ENCODE measurements at regions not wholly inside any gene's neighbourhood (a gene's known extent, or its start where the extent isn't known, plus 50 kb on each side); places are given as distances from the start of the nearest gene placed in this dataset.

- no TSS peak for BruUV-seq (replicated peaks)
- Histone ChIP-seq H3K4me1 (no peaks in the 10 kb centered on the region), H3K4me3 (ENCODE audit: low read depth, low read length) (no peak overlapping the region), H3K36me3 (ENCODE audit: control insufficient read depth, insufficient read depth, low read length) (no peaks in the 10 kb centered on the region), H3K27me3 (replicated peaks; ENCODE audit: control insufficient read depth, insufficient read depth, low read length) (no peaks in the 10 kb centered on the region), H3K9me3 (no peaks in the 10 kb centered on the region)
- DNase-seq, result no peak
- ChIA-PET CTCF (no interaction called here), POLR2A (no interaction called here)
- no peak for TF ChIP-seq CTCF (IDR thresholded peaks at IDR 0.05; ENCODE audit: insufficient read depth in 1 of 2, low read depth in 1 of 2, low read length in 1 of 2, severe bottlenecking in 1 of 2, unreplicated experiment in 1 of 2)
- intact Hi-C loops (cut with micrococcal nuclease; ENCODE audit: unreplicated experiment), result no loop called here
- Mint-ChIP-seq H3K9me3 (ENCODE audit: unreplicated experiment) (peaks cover 14% of the 10 kb centered on the region), H3K27me3 (ENCODE audit: insufficient read depth, unreplicated experiment) (no peaks in the 10 kb centered on the region), H3K36me3 (ENCODE audit: insufficient read depth, unreplicated experiment) (no peaks in the 10 kb centered on the region), H3K4me3 (ENCODE audit: unreplicated experiment) (no peak overlapping the region), H3K4me1 (ENCODE audit: low read depth, unreplicated experiment) (no peaks in the 10 kb centered on the region), H3K27ac (ENCODE audit: unreplicated experiment) (no peak overlapping the region)
Observed at GRCh38 chr11:91955206-91955605, 269.4 kb upstream of the FAT3 start.

- ChIA-PET POLR2A (no interaction called here), CTCF (no interaction called here)
- Histone ChIP-seq H3K9me3 (no peaks in the 10 kb centered on the region), H3K4me1 (no peaks in the 10 kb centered on the region), H3K36me3 (ENCODE audit: control insufficient read depth, insufficient read depth, low read length) (no peaks in the 10 kb centered on the region), H3K27me3 (replicated peaks; ENCODE audit: control insufficient read depth, insufficient read depth, low read length) (no peaks in the 10 kb centered on the region), H3K4me3 (ENCODE audit: low read depth, low read length) (no peak overlapping the region)
- intact Hi-C loops (cut with micrococcal nuclease; ENCODE audit: unreplicated experiment), result no loop called here
- Mint-ChIP-seq H3K9me3 (ENCODE audit: unreplicated experiment) (no peaks in the 10 kb centered on the region), H3K4me1 (ENCODE audit: low read depth, unreplicated experiment) (no peaks in the 10 kb centered on the region), H3K36me3 (ENCODE audit: insufficient read depth, unreplicated experiment) (no peaks in the 10 kb centered on the region), H3K27ac (ENCODE audit: unreplicated experiment) (no peak overlapping the region), H3K4me3 (ENCODE audit: unreplicated experiment) (no peak overlapping the region), H3K27me3 (ENCODE audit: insufficient read depth, unreplicated experiment) (peaks cover 7% of the 10 kb centered on the region)
- no peak for DNase-seq
- no TSS peak for BruUV-seq (replicated peaks)
- TF ChIP-seq CTCF (IDR thresholded peaks at IDR 0.05; ENCODE audit: insufficient read depth in 1 of 2, low read depth in 1 of 2, low read length in 1 of 2, severe bottlenecking in 1 of 2, unreplicated experiment in 1 of 2), result no peak
Observed at GRCh38 chr11:91952056-91952455, 272.6 kb upstream of the FAT3 start.

- Histone ChIP-seq H3K36me3 (ENCODE audit: control insufficient read depth, insufficient read depth, low read length) (no peaks in the 10 kb centered on the region), H3K27me3 (replicated peaks; ENCODE audit: control insufficient read depth, insufficient read depth, low read length) (no peaks in the 10 kb centered on the region), H3K4me3 (ENCODE audit: low read depth, low read length) (no peak overlapping the region), H3K4me1 (no peaks in the 10 kb centered on the region), H3K9me3 (no peaks in the 10 kb centered on the region)
- H3K27me3 Mint-ChIP-seq (ENCODE audit: insufficient read depth, unreplicated experiment), result peaks cover 9% of the 10 kb centered on the region
- ChIA-PET CTCF (no interaction called here), POLR2A (no interaction called here)
- no peaks in the 10 kb centered on the region for H3K36me3 Mint-ChIP-seq (ENCODE audit: insufficient read depth, unreplicated experiment)
- TF ChIP-seq CTCF (IDR thresholded peaks at IDR 0.05; ENCODE audit: insufficient read depth in 1 of 2, low read depth in 1 of 2, low read length in 1 of 2, severe bottlenecking in 1 of 2, unreplicated experiment in 1 of 2), result no peak
- intact Hi-C loops (cut with micrococcal nuclease; ENCODE audit: unreplicated experiment), result no loop called here
- no TSS peak for BruUV-seq (replicated peaks)
- no peak for DNase-seq
- H3K27ac Mint-ChIP-seq (ENCODE audit: unreplicated experiment), result no peak overlapping the region
- no peaks in the 10 kb centered on the region for H3K9me3 Mint-ChIP-seq (ENCODE audit: unreplicated experiment)
- no peak overlapping the region for H3K4me3 Mint-ChIP-seq (ENCODE audit: unreplicated experiment)
- H3K4me1 Mint-ChIP-seq (ENCODE audit: low read depth, unreplicated experiment), result no peaks in the 10 kb centered on the region
Observed at GRCh38 chr11:91947215-91947820, 277.3 kb upstream of the FAT3 start.

Data from Caco-2 (cell line).